SK-N-SH treated with all-trans-retinoic acid at 6 μM for 48 hours (cell line): ENCODE measurements at regions not wholly inside any gene's neighbourhood (a gene's known extent, or its start where the extent isn't known, plus 50 kb on each side); places are given as distances from the start of the nearest gene placed in this dataset.

Experiments used
- ATAC-seq: fragments of 200-7000 bp; cut with Tn5 transposase; 3 replicates; pipeline ENCODE4 v1.9.1; 2020; ENCODE audit warnings: mild to moderate bottlenecking, moderate library complexity
- ARNTL ChIP-seq: fragments of 450-650 bp; formaldehyde crosslinking; IDR thresholded peaks from 2 replicates; pipeline ENCODE4 v1.5.0; 2020; ENCODE audit warnings: low read depth, mild to moderate bottlenecking, moderate library complexity, borderline replicate concordance
- BACH2 ChIP-seq: fragments of 250-450 bp; sonication (Bioruptor Pico); IDR thresholded peaks from 2 replicates; pipeline ENCODE4 v1.9.0; 2021; ENCODE audit warnings: mild to moderate bottlenecking, borderline replicate concordance
- CREB5 ChIP-seq: fragments of 250-450 bp; sonication (Bioruptor Pico); IDR thresholded peaks from 2 replicates; pipeline ENCODE4 v1.5.1; 2020; ENCODE audit warnings: low read depth, mild to moderate bottlenecking, moderate library complexity
- CSDC2 ChIP-seq: fragments of 250-450 bp; sonication (Bioruptor Pico); IDR thresholded peaks from 2 replicates; pipeline ENCODE4 v1.5.0; 2020; ENCODE audit warnings: mild to moderate bottlenecking, moderate library complexity
- CSRNP3 ChIP-seq: fragments of 250-450 bp; sonication (Bioruptor Pico); IDR thresholded peaks from 2 replicates; pipeline ENCODE4 v1.5.1; 2021; ENCODE audit warnings: mild to moderate bottlenecking, moderate library complexity
- GLIS3 ChIP-seq: fragments of 250-450 bp; sonication (Bioruptor Pico); IDR thresholded peaks from 2 replicates; pipeline ENCODE4 v1.5.0; 2020; ENCODE audit warnings: mild to moderate bottlenecking, moderate library complexity
- ISL1 ChIP-seq: fragments of 250-450 bp; sonication (Bioruptor Pico); IDR thresholded peaks from 2 replicates; pipeline ENCODE4 v2.1.2; 2022; ENCODE audit warnings: mild to moderate bottlenecking, moderate library complexity
- OSR1 ChIP-seq: fragments of 250-450 bp; sonication (Bioruptor Pico); IDR thresholded peaks from 2 replicates; pipeline ENCODE4 v1.8.0; 2022; ENCODE audit warnings: moderate library complexity, mild to moderate bottlenecking, inconsistent platforms
- PATZ1 ChIP-seq: fragments of 250-450 bp; sonication (Bioruptor Pico); IDR thresholded peaks from 2 replicates; pipeline ENCODE4 v1.8.0; 2020; ENCODE audit warnings: mild to moderate bottlenecking, moderate library complexity, borderline replicate concordance
- POU6F1 ChIP-seq: fragments of 250-450 bp; sonication (Bioruptor Pico); IDR thresholded peaks from 2 replicates; pipeline ENCODE4 v1.8.0; 2021; ENCODE audit warnings: low read depth, mild to moderate bottlenecking, moderate library complexity, borderline replicate concordance
- PPARA ChIP-seq: fragments of 250-450 bp; sonication (Bioruptor Pico); IDR thresholded peaks from 2 replicates; pipeline ENCODE4 v1.5.0; 2020; ENCODE audit warnings: mild to moderate bottlenecking, borderline replicate concordance
- RARB ChIP-seq: fragments of 250-450 bp; sonication (Bioruptor Pico); IDR thresholded peaks from 2 replicates; pipeline ENCODE4 v1.8.0; 2021; ENCODE audit warnings: mild to moderate bottlenecking, moderate library complexity
- SNAI2 ChIP-seq: fragments of 250-450 bp; sonication (Bioruptor Pico); IDR thresholded peaks from 2 replicates; pipeline ENCODE4 v1.5.0; 2020; ENCODE audit warnings: mild to moderate bottlenecking, moderate library complexity
- TCF4 ChIP-seq: fragments of 250-450 bp; sonication (Bioruptor Pico); IDR thresholded peaks from 2 replicates; pipeline ENCODE4 v1.8.0; 2021; ENCODE audit warnings: mild to moderate bottlenecking, moderate library complexity, borderline replicate concordance
- TOX ChIP-seq: fragments of 250-450 bp; sonication (Bioruptor Pico); IDR thresholded peaks from 2 replicates; pipeline ENCODE4 v1.8.0; 2021; ENCODE audit warnings: mild to moderate bottlenecking, moderate library complexity, borderline replicate concordance
- TSHZ2 ChIP-seq: fragments of 250-450 bp; sonication (Bioruptor Pico); IDR thresholded peaks from 2 replicates; pipeline ENCODE4 v1.5.0; 2020; ENCODE audit warnings: mild to moderate bottlenecking, moderate library complexity
- ZC3H10 ChIP-seq: fragments of 250-450 bp; sonication (Bioruptor Pico); IDR thresholded peaks from 2 replicates; pipeline ENCODE4 v1.5.1; 2021; ENCODE audit warnings: mild to moderate bottlenecking, moderate library complexity
- ZFP3 ChIP-seq: fragments of 250-450 bp; sonication (Bioruptor Pico); IDR thresholded peaks from 2 replicates; pipeline ENCODE4 v1.5.0; 2020; ENCODE audit warnings: mild to moderate bottlenecking, moderate library complexity
- ZFP30 ChIP-seq: fragments of 450-650 bp; formaldehyde crosslinking; IDR thresholded peaks from 2 replicates; pipeline ENCODE4 v1.5.0; 2022; ENCODE audit warnings: mild to moderate bottlenecking, moderate library complexity
- ZNF565 ChIP-seq: fragments of 450-650 bp; formaldehyde crosslinking; conservative IDR thresholded peaks from 2 replicates; pipeline ENCODE4 v1.5.0; 2020; ENCODE audit warnings: low read depth, mild to moderate bottlenecking, moderate library complexity
- ZNF70 ChIP-seq: fragments of 450-650 bp; formaldehyde crosslinking; IDR thresholded peaks from 2 replicates; pipeline ENCODE4 v1.5.0; 2020; ENCODE audit warnings: mild to moderate bottlenecking, moderate library complexity
- ZNF8 ChIP-seq: fragments of 450-650 bp; formaldehyde crosslinking; IDR thresholded peaks from 2 replicates; pipeline ENCODE4 v1.5.0; 2020; ENCODE audit warnings: mild to moderate bottlenecking, moderate library complexity

GRCh38 chr2:120578576-120579352 lies 156.9 kb upstream of the GLI2 start:
- no peak for TF ChIP-seq TCF4
- TF ChIP-seq PATZ1: no peak
- TF ChIP-seq RARB (CRISPR knock-in tag): no peak
- TF ChIP-seq ZNF565 (CRISPR knock-in tag): no peak
- TF ChIP-seq ZNF70 (CRISPR knock-in tag): no peak
- TF ChIP-seq CSDC2 (CRISPR knock-in tag): no peak
- no peak for TF ChIP-seq ZFP30 (CRISPR knock-in tag)
- TF ChIP-seq SNAI2 (CRISPR knock-in tag): no peak
- TF ChIP-seq GLIS3 (CRISPR knock-in tag): no peak
- TF ChIP-seq ZFP3 (CRISPR knock-in tag): no peak
- no peak for TF ChIP-seq POU6F1 (CRISPR knock-in tag)
- TF ChIP-seq OSR1 (CRISPR knock-in tag): no peak
- TF ChIP-seq ARNTL: no peak
- TF ChIP-seq CSRNP3 (CRISPR knock-in tag): no peak
- TF ChIP-seq CREB5 (CRISPR knock-in tag): no peak
- TF ChIP-seq TSHZ2 (CRISPR knock-in tag): no peak
- no peak for TF ChIP-seq PPARA (CRISPR knock-in tag)
- TF ChIP-seq BACH2 (CRISPR knock-in tag): no peak
- TF ChIP-seq ZNF8 (CRISPR knock-in tag): no peak
- no peak for TF ChIP-seq ZC3H10 (CRISPR knock-in tag)
- no peak for ATAC-seq

- ATAC-seq: no peak
- no peak for TF ChIP-seq TCF4
- no peak for TF ChIP-seq ZNF8 (CRISPR knock-in tag)
- TF ChIP-seq TOX (CRISPR knock-in tag): no peak
- no peak for TF ChIP-seq POU6F1 (CRISPR knock-in tag)
- TF ChIP-seq GLIS3 (CRISPR knock-in tag): no peak
- no peak for TF ChIP-seq ZFP3 (CRISPR knock-in tag)
- TF ChIP-seq PPARA (CRISPR knock-in tag): no peak
- TF ChIP-seq CSRNP3 (CRISPR knock-in tag): no peak
- no peak for TF ChIP-seq ISL1
- no peak for TF ChIP-seq PATZ1
- no peak for TF ChIP-seq OSR1 (CRISPR knock-in tag)
- no peak for TF ChIP-seq ZNF70 (CRISPR knock-in tag)
- no peak for TF ChIP-seq BACH2 (CRISPR knock-in tag)
Measured at GRCh38 chr2:120579916-120580685, 155.6 kb upstream of the GLI2 start.
